GM18508 (cell line): ENCODE measurements at regions not wholly inside any gene's neighbourhood (a gene's known extent, or its start where the extent isn't known, plus 50 kb on each side); places are given as distances from the start of the nearest gene placed in this dataset.
A peak's percentile ranks its signal among the peaks of the same experiment; 100 is the strongest.

Source experiments
- ATAC-seq: cut with Tn5 transposase; IDR thresholded peaks from one replicate; pipeline ENCODE4 v1.9.1; 2021; ENCODE audit warnings: moderate number of reproducible peaks; ENCODE audit not compliant: insufficient read depth, unreplicated experiment

- no peak for ATAC-seq
Measured at GRCh38 chr6:74167976-74168375, 472.0 kb downstream of the CD109 start.

DNA sequence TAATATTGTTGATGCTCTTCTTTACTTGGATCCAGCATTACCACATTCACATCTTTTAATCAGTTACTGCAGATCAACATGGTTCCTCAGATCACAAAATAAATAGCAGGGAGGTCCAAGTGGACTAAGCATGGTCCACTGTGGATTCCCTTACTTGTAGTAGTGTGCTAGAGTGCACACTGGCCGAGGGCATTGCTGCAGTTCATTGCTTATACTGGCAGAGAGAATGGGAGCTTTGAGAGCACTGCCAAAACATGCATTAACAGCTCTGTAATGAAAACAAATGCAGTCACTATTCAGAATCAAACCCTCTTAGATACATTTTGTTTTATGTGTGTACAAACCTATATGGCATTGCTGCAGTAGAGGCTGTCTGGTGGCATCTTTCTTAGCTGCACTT is 471.5 kb downstream of the CD109 start:
- ATAC-seq = no peak

DNA sequence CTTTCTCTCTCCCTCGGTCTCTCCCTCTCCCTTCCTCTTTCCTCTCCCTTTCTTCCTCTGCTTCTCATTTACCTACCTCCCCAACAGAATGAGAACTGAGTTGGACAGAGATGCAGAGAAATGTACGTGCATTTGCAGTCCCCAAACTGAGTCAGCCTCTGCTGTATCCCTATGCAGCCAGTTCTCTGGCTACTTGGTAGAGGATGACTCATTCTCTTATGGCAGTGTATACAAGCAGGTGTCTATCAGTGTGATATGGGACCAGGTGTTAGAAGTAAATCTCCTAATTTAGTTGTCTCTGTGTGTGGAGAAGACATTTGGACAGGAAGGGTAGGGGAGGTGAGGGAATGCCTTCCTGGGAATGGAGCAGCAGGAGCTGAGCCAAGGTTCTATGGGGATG is 470.8 kb downstream of the CD109 start:
- ATAC-seq = no peak

GRCh38 chr6:74161380-74161779 is 465.4 kb downstream of the CD109 start:
- ATAC-seq = no peak

- no peak for ATAC-seq
Measured at GRCh38 chr6:74152096-74152675, 456.2 kb downstream of the CD109 start.

DNA sequence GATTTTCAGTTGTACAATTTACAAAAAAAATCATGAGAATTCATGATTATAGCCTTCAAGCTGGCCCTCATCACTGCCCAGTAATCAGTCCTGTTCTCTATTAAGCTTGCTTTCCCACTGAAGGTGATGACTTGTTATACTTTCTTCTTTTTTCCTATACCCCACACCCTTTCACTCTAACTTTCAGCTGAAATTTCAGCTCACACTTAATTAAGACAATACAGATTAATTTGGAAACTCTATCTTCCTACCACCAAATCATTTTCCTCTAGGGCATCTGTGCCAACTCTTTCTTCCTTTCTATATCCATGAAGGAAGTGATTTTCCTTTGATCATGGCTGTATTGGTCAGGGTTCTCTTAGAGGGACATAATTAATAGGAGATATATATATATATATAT is 449.9 kb downstream of the CD109 start:
- no peak for ATAC-seq

GRCh38 chr6:74137911-74138310 is 441.9 kb downstream of the CD109 start:
- no peak for ATAC-seq

- ATAC-seq = no peak
Measured at GRCh38 chr6:74134327-74134726, 438.3 kb downstream of the CD109 start.

GRCh38 chr6:74133073-74133472 is 437.1 kb downstream of the CD109 start:
- ATAC-seq = no peak

DNA sequence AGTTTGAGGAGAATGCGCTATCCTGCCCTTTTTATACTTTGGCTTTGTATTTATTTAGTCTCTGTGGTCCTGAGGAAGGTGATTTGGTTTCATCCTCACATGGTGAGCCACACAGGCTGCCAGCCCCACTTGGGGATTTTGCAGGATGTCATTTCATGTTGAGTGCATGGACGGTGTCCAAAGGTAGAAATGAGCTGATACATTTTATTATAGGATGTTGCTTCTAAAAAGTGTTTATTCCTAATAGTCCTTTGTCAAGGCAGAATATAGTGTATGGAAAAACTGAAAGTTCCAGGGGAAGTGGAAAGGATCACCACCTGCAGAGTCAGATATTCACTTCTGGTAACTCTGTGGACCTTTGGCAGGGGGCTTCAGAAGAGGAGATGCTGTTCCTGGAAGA is 434.6 kb downstream of the CD109 start:
- no peak for ATAC-seq

- no peak for ATAC-seq
Measured at GRCh38 chr6:74128536-74128935, 432.5 kb downstream of the CD109 start.

GRCh38 chr6:74117113-74117512 is 421.1 kb downstream of the CD109 start:
- ATAC-seq = no peak

DNA sequence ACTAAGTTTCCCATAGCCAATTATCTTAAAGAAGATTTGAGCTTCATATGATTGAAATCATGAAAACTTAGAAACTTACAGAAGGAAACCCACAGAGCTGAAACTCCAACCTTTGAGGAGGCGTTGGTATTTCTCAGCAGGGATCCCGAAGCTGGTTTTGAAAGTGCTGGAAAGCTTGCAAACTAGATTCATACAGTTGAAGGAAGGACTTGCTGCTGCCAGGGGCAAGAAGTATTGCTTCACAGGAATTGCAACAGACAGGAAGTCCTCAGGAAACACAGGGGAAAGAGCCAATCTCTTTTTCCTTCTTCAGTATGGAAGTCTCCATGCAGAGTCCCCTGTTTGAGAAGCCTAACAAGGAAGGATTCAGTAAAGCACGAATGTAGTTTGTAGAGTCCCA is 419.7 kb downstream of the CD109 start:
- ATAC-seq = no peak

GRCh38 chr6:74114428-74114827 is 418.4 kb downstream of the CD109 start:
- no peak for ATAC-seq

- no peak for ATAC-seq
Measured at GRCh38 chr6:74113901-74114300, 417.9 kb downstream of the CD109 start.

- ATAC-seq = no peak
Measured at GRCh38 chr6:74103417-74103816, 407.4 kb downstream of the CD109 start.

DNA sequence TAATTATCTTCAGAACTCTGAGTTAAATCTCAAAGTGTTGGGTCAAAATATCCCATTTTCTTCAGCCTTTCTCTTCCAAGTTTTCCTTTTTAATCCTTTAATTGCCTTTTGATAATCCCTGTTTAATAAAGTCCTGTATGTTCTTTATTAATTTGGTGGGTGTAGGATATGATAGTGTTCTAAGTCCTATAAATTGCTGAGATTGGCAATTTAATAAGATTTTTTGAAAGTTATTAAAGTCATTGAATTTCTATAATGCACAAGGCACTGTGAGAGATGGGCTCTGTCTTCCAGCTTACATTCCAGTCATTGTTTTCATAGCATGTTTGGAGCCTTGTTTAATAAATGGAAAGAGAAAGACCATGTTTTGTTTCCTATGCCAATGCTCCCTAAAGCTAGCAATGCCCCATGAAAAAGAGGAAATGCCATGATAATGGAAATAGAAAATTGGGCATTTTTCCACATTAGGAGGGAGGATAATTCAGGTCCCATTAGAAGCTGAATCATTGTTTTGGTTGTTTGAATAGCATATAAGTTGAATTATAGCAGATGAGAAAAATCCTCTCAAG is 404.8 kb downstream of the CD109 start:
- no peak for ATAC-seq

GRCh38 chr6:74096329-74096728 is 400.3 kb downstream of the CD109 start:
- no peak for ATAC-seq

GRCh38 chr6:74093361-74093760 is 397.4 kb downstream of the CD109 start:
- no peak for ATAC-seq

DNA sequence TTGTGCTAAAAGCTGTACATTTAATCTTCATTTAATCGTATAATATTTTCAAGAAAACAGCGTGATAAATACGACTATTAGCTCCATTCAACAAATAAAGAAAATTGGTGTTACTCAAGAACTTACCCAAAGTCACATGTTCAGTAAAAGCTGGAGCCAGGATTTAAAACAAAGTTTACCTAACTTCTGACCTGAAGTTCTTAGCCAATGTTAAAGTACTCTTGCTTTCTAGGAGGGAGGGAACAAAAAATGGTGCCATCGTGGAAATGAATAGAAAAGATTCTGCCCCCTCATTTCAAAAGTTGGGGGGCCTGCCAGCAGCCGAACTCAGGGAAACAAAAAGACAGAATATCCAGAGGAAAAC is 395.8 kb downstream of the CD109 start:
- no peak for ATAC-seq

DNA sequence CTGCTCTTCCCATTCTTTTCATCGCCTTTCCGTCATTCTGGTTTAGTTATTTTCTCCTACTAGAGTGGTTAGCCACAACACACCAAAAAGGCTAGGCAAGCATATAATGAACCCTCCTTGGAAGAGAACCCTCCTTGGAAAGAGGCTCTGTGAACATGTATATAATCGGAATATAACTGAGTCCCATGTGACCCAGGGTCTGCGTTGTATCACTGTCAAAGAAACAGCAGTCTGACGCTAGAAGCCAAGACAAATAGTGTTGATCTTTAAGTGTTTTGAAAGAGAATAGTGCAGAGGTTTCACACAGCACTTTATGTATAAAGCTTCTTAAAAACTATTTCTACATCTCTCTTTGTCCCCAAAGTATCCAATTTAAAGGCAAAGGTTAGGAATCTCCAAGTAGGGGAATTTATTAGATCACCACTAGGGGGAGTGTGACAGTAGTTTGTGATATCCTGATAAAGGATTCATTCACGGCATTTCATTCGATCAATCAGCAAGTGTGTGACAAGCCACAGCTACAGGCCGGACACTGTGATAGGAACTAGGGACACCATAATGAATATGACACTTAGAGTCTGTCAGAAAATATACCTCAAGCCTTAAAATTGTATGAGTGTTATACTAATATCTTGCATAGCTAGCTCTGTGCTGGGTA is 395.3 kb downstream of the CD109 start:
- ATAC-seq = peak; percentile 49

DNA sequence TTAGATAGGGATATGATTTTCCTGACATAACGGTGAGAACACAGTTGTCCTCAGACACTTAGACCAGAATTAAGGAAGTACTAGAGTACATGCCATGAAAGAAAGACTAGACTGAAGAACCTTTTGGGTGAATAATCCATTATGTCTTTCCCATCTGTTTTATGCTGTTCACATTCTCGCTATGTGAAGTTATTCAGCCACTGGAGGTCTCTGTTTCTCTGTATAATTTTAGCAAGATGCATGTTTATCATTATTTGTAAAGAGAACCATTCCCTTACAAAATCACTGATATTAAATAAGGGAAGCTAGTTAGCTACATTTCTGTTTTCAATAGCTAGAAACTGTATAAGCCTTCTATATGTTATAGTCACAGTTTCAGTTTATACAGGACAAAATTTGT is 391.9 kb downstream of the CD109 start:
- ATAC-seq = no peak
